ENCODE measurements at regions not wholly inside any gene's neighbourhood (a gene's known extent, or its start where the extent isn't known, plus 50 kb on each side); places are given as distances from the start of the nearest gene placed in this dataset.
"Not testable (repeated sequence)": the region's sequence is repeated elsewhere in the genome, so short reads cannot be mapped to it uniquely, and the experiment has no call there.

GRCh38 chr1:208739636-208740035 lies 495.5 kb upstream of the PLXNA2 start:
- DNase-seq, result not testable (repeated sequence)

DNA sequence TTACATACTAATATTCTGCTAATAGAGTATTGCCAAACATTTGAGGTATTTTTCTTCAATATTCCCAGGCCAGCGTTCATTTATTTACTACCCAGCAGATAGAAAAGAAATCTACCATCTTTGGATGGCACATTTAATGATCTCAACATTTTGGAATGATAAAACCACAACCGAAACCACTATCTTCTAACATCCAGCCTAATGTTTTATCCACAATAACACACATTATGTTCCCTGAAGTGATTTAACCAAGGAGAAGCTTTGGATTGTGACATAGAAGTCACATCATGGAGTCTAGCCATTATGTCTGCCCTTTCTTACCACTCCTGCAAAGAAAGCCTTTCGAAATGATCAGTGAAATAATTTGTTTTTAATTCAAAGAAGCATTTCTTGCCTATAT lies 497.1 kb upstream of the PLXNA2 start:
- DNase-seq, result no peak

GRCh38 chr1:208743361-208743760 lies 499.2 kb upstream of the PLXNA2 start:
- no peak for DNase-seq

GRCh38 chr1:208747979-208748378 lies 503.8 kb upstream of the PLXNA2 start:
- no peak for DNase-seq

GRCh38 chr1:208748387-208749165 lies 504.4 kb upstream of the PLXNA2 start:
- no peak for DNase-seq

DNA sequence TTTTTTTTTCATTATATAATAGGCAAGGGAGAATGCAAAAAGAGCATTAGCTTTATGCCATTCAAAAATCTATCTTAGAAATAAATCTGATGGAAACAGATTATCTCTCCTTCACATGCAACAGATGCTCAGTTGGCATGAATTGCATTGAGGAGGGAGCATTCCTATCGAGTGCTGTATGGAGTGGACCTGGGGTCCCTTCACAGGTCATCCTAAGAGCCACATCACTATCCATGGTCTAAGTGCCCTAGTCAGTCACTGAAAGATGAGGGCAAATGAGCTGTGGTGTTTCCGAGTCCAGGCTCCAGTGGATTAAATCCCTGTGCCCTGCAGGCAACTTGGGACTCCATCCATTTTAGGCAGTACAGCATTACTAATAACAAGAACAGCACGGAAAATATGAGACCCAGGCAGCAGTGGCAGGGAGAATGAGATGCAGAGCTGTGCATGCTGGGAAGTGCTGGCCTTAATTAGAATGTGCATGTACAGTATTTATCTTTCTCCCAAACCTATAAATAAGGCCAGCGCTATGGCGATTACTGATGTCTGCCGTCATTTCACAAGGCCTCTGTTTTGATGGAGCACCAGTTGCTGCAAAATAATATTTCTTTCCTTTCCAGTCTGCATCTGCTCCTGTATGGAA lies 512.3 kb upstream of the PLXNA2 start:
- DNase-seq, result no peak

DNA sequence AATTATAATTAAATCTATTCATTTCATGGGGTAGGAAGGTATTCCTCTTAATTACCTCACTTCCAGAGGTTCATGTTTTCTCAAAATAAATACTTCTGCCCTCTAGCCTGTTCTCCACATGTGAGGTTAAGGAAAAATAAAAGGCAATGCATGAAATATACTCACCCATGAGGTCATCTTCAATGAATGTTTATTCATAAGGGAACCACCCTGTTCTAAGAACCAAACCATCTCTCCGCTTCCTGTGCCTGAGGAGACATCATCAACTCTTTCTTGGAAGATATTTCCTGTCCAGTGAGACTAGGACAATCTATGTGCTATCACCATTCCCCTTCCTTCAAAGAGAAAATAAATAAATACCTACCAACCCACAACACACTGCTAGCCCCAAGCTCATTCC lies 513.7 kb upstream of the PLXNA2 start:
- DNase-seq, result no peak

DNA sequence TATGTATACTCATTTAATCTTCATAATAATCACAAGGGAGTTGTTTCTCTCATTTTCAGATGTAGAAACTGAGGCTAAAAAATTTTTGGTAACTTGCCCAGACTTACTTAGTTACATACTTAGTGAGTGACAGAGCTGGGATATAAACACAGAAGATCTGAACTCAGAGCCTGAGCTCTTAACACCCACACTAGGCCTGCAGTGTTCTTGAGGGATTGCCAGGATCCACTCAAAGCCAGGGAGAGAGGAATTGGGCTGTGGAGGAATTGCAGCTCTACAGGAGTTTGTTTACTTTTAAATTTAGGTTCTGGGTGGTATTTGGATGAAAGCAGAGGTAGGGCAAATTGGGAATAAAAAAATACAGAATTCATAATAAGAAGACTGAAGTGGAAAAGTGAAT lies 515.1 kb upstream of the PLXNA2 start:
- no peak for DNase-seq

DNA sequence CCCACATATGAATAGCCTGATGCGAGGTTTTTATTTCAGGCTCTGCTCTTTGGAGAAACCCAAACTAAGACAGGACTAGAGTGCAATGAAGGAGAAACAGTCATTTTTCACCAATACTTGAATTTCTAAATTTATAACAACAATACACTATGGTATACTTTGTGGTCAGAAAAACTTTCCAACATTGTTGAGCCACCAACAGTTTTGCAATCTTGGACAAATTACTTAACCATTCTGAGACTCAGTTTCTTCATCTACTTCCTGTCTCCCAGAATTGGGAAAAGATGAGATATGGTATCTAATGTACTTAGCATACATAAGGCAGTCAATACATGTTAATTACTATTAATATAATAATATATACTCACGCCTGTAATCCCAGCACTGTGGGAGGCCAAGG lies 519.8 kb upstream of the PLXNA2 start:
- DNase-seq, result no peak

GRCh38 chr1:208766832-208767231 lies 522.6 kb upstream of the PLXNA2 start:
- DNase-seq, result no peak

GRCh38 chr1:208767816-208768215 lies 523.6 kb upstream of the PLXNA2 start:
- no peak for DNase-seq

DNA sequence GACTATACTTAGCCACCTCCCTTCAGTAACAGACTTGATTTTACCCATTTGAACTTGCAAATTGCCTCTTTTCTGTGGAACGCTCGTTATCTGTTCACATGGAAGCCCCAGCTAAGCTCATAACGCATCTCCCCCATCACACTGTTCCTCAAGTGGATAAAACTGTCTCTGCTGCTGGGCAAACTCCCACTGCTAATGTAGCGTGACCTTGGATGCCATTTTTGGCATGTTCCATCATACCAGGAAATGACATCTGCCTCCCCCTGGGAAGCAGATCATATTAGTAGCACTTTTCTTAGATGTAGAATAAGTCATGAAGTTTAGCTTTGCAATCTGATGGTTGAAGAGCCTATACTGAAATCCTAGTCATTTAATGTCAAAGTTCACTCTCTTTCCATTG lies 528.7 kb upstream of the PLXNA2 start:
- DNase-seq, result peak; percentile 38

- no peak for DNase-seq
Observed at GRCh38 chr1:208775841-208776240, 531.7 kb upstream of the PLXNA2 start.

- no peak for DNase-seq
Observed at GRCh38 chr1:208778417-208778816, 534.2 kb upstream of the PLXNA2 start.

DNA sequence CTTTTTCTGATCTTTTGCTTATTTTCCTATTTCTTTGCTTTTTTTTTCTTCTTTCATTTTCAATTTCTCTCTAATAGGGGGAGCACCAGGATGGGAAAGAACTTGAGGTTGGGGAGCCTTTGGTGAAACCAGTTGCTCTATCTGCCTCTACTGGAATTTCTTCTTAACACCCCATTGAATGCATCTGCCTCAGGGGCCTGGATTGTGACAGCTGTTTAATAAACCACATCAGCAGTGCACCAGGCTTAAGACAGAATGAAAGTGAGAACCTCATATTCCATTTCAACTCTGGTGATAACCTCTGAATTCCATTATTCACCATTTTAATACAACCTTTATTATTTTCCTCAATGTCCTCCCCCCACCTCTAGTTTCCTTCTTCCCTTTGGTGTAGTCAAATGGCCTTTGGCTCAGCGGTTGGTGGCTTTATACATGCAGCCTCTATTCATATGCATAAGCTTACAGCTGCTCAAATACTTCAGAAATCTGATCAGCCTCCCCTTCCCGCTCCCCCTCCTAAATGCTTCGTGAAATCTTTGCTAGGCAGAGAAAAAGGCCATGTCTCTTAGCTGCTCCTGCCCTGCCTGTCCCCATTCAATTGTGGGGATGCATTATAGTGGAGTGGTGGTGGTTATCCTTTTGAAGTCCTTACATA lies 537.3 kb upstream of the PLXNA2 start:
- peak; percentile 28 for DNase-seq

DNA sequence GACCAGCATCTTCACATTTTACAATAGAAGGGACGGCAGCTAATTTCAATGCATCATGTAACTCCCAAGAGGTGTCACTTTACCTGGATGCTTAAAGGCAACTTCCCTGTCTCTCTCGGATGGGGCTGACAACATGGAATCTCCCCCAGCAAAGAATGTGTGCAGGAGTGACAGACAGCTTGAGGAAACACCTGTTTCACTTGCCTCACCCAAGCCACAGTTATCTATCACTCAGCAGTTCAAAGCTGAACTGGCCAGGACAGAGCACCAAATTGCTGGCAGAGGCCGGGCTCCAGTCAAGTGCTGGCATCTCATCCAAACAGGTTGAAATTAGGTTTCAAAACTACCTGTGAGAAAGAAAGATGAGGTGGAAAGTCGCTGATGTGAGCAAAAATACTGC lies 538.0 kb upstream of the PLXNA2 start:
- DNase-seq, result no peak

DNA sequence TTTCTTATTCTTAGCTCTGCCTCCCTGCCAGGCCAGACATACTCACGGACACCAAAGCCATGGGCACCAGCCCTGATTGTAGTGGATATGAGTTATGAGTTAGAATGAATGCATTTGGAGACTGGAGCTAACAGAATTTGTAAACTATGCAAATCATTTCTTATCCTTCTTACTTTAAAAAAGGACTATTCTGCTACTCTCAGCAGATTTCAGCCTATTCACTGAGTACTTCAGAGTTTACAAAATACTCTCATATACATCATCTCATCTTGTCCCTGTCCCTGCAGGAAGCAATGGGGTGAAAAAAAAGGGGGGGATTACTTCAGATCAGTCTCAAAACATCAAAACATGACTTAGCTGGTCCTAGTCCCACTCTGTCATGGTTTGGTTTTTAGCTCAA lies 541.4 kb upstream of the PLXNA2 start:
- no peak for DNase-seq

- no peak for DNase-seq
Observed at GRCh38 chr1:208787219-208787618, 543.0 kb upstream of the PLXNA2 start.

GRCh38 chr1:208788013-208788540 lies 543.9 kb upstream of the PLXNA2 start:
- no peak for DNase-seq

- no peak for DNase-seq
Observed at GRCh38 chr1:208791456-208791855, 547.3 kb upstream of the PLXNA2 start.

DNA sequence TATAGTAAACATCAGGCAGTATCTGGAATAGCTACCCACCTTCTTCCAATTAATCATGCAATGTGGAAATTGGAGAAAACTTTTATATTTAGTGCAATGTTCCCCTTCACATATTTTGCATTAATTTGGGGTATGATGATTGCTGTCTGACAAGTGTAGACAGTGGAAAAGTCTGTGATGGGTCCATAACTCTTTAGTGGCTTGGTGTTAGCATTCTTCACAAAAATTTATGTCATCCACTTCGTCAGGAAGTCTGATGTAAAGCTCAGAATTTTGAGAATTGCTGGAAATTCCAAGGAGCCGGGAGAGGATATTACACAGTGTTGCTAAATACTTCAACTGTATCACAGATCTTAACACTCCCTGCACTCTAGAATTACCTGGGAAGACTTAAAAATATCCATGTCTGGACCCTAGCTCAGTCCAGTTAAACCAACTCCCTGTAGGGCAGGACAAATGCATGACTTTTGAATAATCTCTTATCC lies 549.7 kb upstream of the PLXNA2 start:
- DNase-seq, result no peak

- DNase-seq, result no peak
Observed at GRCh38 chr1:208799186-208799585, 555.0 kb upstream of the PLXNA2 start.

GRCh38 chr1:208803011-208803811 lies 559.0 kb upstream of the PLXNA2 start:
- DNase-seq, result no peak
